SU-DHL-6 (cell line): ENCODE measurements at regions not wholly inside any gene's neighbourhood (a gene's known extent, or its start where the extent isn't known, plus 50 kb on each side); places are given as distances from the start of the nearest gene placed in this dataset.

Source experiments
- H2AFZ ChIP-seq: fragments of 200-600 bp; sonication (generic); 2 replicates; pipeline ENCODE4 v1.6.1; 2014; ENCODE audit warnings: low read depth, mild to moderate bottlenecking, moderate library complexity, mixed read lengths, antibody characterized with exemption, low read length; ENCODE audit not compliant: severe bottlenecking
- H3F3A ChIP-seq: fragments of 200-600 bp; shearing (Covaris generic); 2 replicates; pipeline ENCODE4 v1.6.0; 2016; ENCODE audit warnings: antibody characterized with exemption, mild to moderate bottlenecking; ENCODE audit not compliant: insufficient read depth
- H3K27ac ChIP-seq: fragments of 200-600 bp; sonication (generic); 2 replicates; pipeline ENCODE4 v1.5.1; 2016; ENCODE audit warnings: low read depth, mild to moderate bottlenecking, low read length, moderate library complexity, mixed read lengths
- H3K27me3 ChIP-seq: fragments of 200-600 bp; sonication (generic), shearing (Covaris generic); 2 replicates; pipeline ENCODE4 v1.6.0; 2014; ENCODE audit warnings: mild to moderate bottlenecking, low read length
- H3K36me3 ChIP-seq: fragments of 200-600 bp; sonication (generic); 2 replicates; pipeline ENCODE4 v1.6.1; 2014; ENCODE audit warnings: mild to moderate bottlenecking, low read length, mixed read lengths
- H3K4me2 ChIP-seq: fragments of 300-600, 200-600 bp; shearing (Covaris generic), sonication (generic); 2 replicates; pipeline ENCODE4 v1.6.0; 2014; ENCODE audit warnings: low read length, low read depth, mild to moderate bottlenecking; ENCODE audit not compliant: poor library complexity, severe bottlenecking
- H3K4me3 ChIP-seq: fragments of 200-600 bp; sonication (generic); 2 replicates; pipeline ENCODE4 v1.5.1; 2014; ENCODE audit warnings: antibody characterized with exemption, low read length, mild to moderate bottlenecking, mixed read lengths; ENCODE audit not compliant: insufficient read depth, poor library complexity, severe bottlenecking
- H3K79me2 ChIP-seq: fragments of 200-600 bp; sonication (generic); 2 replicates; pipeline ENCODE4 v1.6.1; 2014; ENCODE audit warnings: mild to moderate bottlenecking, low read length, moderate library complexity; ENCODE audit not compliant: insufficient read depth
- H3K9ac ChIP-seq: fragments of 200-600 bp; sonication (generic); 2 replicates; pipeline ENCODE4 v1.7.0; 2014; ENCODE audit warnings: mild to moderate bottlenecking, low read length
- H3K9me2 ChIP-seq: fragments of 200-600 bp; sonication (generic); replicated peaks from 2 replicates; pipeline ENCODE4 v1.6.1; 2014; ENCODE audit warnings: low read length; ENCODE audit not compliant: insufficient read depth
- H3K9me3 ChIP-seq: fragments of 200-600 bp; sonication (generic); 2 replicates; pipeline ENCODE4 v1.6.1; 2014; ENCODE audit warnings: low read length, mixed read lengths; ENCODE audit not compliant: insufficient read depth
- H4K20me1 ChIP-seq: fragments of 200-600 bp; sonication (generic); 2 replicates; pipeline ENCODE4 v1.6.1; 2014; ENCODE audit warnings: low read depth, mild to moderate bottlenecking, antibody characterized with exemption, low read length, moderate library complexity, mixed read lengths
- CTCF ChIP-seq: fragments of 200-600 bp; sonication (generic); IDR thresholded peaks from one replicate; pipeline ENCODE4 v1.5.1; 2017; ENCODE audit warnings: antibody characterized with exemption, mild to moderate bottlenecking, low read length, moderate library complexity; ENCODE audit not compliant: insufficient read depth, poor library complexity, severe bottlenecking
- EZH2phosphoT487 ChIP-seq: fragments of 200-600 bp; sonication (generic), shearing (Covaris generic); conservative IDR thresholded peaks from 2 replicates; pipeline ENCODE4 v1.6.1; 2018; ENCODE audit warnings: mild to moderate bottlenecking, antibody characterized with exemption, low read length, moderate library complexity, mixed read lengths

DNA sequence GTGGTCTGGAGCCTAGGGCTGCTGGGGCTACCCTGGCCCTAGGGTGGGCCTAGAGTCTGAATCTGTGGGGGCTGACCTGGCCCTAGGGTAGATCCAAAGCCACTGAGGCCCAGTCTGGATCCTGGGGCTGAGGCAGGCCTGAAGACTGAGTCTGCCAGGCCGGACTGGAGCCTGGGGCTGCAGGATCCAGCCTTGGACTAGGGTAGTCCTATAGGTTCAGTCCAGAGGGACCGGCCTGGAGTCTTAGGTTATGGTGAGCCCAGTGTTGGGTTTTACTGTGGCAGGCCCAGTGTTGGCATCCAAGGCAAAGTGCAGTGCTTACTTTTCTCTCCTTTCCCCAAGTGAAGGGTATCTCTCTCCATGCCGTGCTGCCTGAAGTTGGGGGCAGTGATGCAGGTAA is 227.9 kb upstream of the TAS2R1 start:
- H3K9me2 ChIP-seq = no peaks in the 10 kb centered on the region
- H2AFZ ChIP-seq = no peak overlapping the region
- no peaks in the 10 kb centered on the region for H3K27me3 ChIP-seq
- no peak overlapping the region for H3K4me2 ChIP-seq
- no peaks in the 10 kb centered on the region for H3F3A ChIP-seq
- no peaks in the 10 kb centered on the region for H3K36me3 ChIP-seq
- H3K9me3 ChIP-seq = no peaks in the 10 kb centered on the region
- no peaks in the 10 kb centered on the region for H4K20me1 ChIP-seq
- H3K79me2 ChIP-seq = no peaks in the 10 kb centered on the region
- no peak overlapping the region for H3K27ac ChIP-seq
- no peak overlapping the region for H3K9ac ChIP-seq
- no peak for TF ChIP-seq EZH2phosphoT487
- no peak for TF ChIP-seq CTCF
- H3K4me3 ChIP-seq = no peak overlapping the region

GRCh38 chr5:9853309-9853708 is 223.2 kb upstream of the TAS2R1 start:
- Histone ChIP-seq H3F3A (no peaks in the 10 kb centered on the region), H3K4me3 (no peak overlapping the region), H3K79me2 (no peaks in the 10 kb centered on the region), H3K9ac (no peak overlapping the region), H3K4me2 (no peak overlapping the region), H4K20me1 (no peaks in the 10 kb centered on the region), H3K27me3 (no peaks in the 10 kb centered on the region), H3K9me3 (no peaks in the 10 kb centered on the region), H3K36me3 (no peaks in the 10 kb centered on the region), H3K27ac (no peak overlapping the region), H2AFZ (no peak overlapping the region), H3K9me2 (no peaks in the 10 kb centered on the region)
- TF ChIP-seq CTCF (no peak), EZH2phosphoT487 (no peak)

DNA sequence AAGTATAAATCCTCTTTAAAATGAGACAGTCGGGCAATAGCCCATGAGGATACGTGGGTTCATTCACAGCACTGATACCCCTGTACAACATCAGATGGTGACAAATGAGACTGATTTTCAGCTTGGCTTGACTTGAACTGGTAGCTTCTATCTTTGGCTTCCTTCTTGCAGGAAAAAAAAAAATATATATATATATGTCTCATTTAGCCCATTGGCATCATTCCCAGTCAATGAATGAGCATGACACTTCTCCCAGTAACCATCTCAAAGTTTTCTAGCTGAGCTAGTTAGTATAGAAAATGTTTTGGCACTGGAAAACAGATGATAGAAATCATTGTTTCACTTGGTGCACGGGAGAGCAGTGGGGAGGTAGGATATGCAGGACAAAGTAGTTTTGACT is 222.5 kb upstream of the TAS2R1 start:
- Histone ChIP-seq H3K4me3 (no peak overlapping the region), H3K9ac (no peak overlapping the region), H3K9me2 (no peaks in the 10 kb centered on the region), H3F3A (no peaks in the 10 kb centered on the region), H3K27me3 (no peaks in the 10 kb centered on the region), H3K9me3 (no peaks in the 10 kb centered on the region), H2AFZ (no peak overlapping the region), H4K20me1 (no peaks in the 10 kb centered on the region), H3K79me2 (no peaks in the 10 kb centered on the region), H3K36me3 (no peaks in the 10 kb centered on the region), H3K27ac (no peak overlapping the region), H3K4me2 (no peak overlapping the region)
- TF ChIP-seq EZH2phosphoT487 (no peak), CTCF (no peak)

DNA sequence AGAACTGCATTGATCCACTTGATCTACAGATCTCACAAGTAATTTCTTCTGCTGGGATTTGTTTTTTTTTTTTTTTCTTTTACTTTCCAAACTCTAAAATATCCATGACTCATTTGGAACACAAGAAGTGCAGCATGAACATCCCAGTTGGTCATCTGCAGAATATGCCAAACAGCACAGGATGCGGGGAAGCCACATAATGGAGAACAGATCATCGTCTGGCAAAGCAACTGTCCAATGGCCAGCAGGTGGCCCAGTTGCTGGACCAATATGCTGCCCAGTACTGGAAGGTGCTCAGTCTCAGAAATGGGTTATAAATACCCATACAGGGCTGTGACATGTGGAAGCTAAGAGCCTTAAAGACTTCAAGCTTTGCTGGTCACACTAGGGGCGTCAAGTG is 221.3 kb upstream of the TAS2R1 start:
- no peak overlapping the region for H3K27ac ChIP-seq
- no peak overlapping the region for H2AFZ ChIP-seq
- no peak overlapping the region for H3K4me3 ChIP-seq
- no peaks in the 10 kb centered on the region for H4K20me1 ChIP-seq
- no peaks in the 10 kb centered on the region for H3K9me2 ChIP-seq
- no peaks in the 10 kb centered on the region for H3K9me3 ChIP-seq
- TF ChIP-seq EZH2phosphoT487 (no peak), CTCF (no peak)
- no peak overlapping the region for H3K9ac ChIP-seq
- no peaks in the 10 kb centered on the region for H3K36me3 ChIP-seq
- no peaks in the 10 kb centered on the region for H3K79me2 ChIP-seq
- no peaks in the 10 kb centered on the region for H3K27me3 ChIP-seq
- no peak overlapping the region for H3K4me2 ChIP-seq
- H3F3A ChIP-seq = no peaks in the 10 kb centered on the region
